Fibroblast of gingiva (primary cell): ENCODE measurements at regions not wholly inside any gene's neighbourhood (a gene's known extent, or its start where the extent isn't known, plus 50 kb on each side); places are given as distances from the start of the nearest gene placed in this dataset.

ENCODE experiments used
- DNase-seq: peaks from one replicate; pipeline ENCODE4 v3.0.0-alpha.2; 2011; ENCODE audit warnings: low read depth

GRCh38 chr2:129733041-129733440, 246.4 kb upstream of the RAB6C start:
- DNase-seq: no peak

- DNase-seq: no peak
Observed at GRCh38 chr2:129733579-129733978, 245.9 kb upstream of the RAB6C start.

- no peak for DNase-seq
Observed at GRCh38 chr2:129734343-129735034, 245.0 kb upstream of the RAB6C start.

GRCh38 chr2:129735576-129735975, 243.9 kb upstream of the RAB6C start:
- DNase-seq: no peak

GRCh38 chr2:129737660-129738527, 241.6 kb upstream of the RAB6C start:
- no peak for DNase-seq

- no peak for DNase-seq
Observed at GRCh38 chr2:129738799-129739198, 240.7 kb upstream of the RAB6C start.

- no peak for DNase-seq
Observed at GRCh38 chr2:129740504-129740903, 239.0 kb upstream of the RAB6C start.

GRCh38 chr2:129741165-129741564, 238.3 kb upstream of the RAB6C start:
- DNase-seq: no peak

GRCh38 chr2:129741623-129742022, 237.8 kb upstream of the RAB6C start:
- no peak for DNase-seq

- no peak for DNase-seq
Observed at GRCh38 chr2:129742415-129743180, 236.9 kb upstream of the RAB6C start.

- no peak for DNase-seq
Observed at GRCh38 chr2:129744141-129744540, 235.3 kb upstream of the RAB6C start.

GRCh38 chr2:129744649-129745048, 234.8 kb upstream of the RAB6C start:
- DNase-seq: no peak

- no peak for DNase-seq
Observed at GRCh38 chr2:129747500-129748125, 231.9 kb upstream of the RAB6C start.

GRCh38 chr2:129748250-129748649, 231.2 kb upstream of the RAB6C start:
- no peak for DNase-seq

- DNase-seq: no peak
Observed at GRCh38 chr2:129748653-129749052, 230.8 kb upstream of the RAB6C start.

- no peak for DNase-seq
Observed at GRCh38 chr2:129751409-129751808, 228.1 kb upstream of the RAB6C start.

- DNase-seq: no peak
Observed at GRCh38 chr2:129752176-129752575, 227.3 kb upstream of the RAB6C start.

- no peak for DNase-seq
Observed at GRCh38 chr2:129752686-129753085, 226.8 kb upstream of the RAB6C start.

GRCh38 chr2:129753261-129753660, 226.2 kb upstream of the RAB6C start:
- DNase-seq: no peak

GRCh38 chr2:129754421-129754820, 225.0 kb upstream of the RAB6C start:
- no peak for DNase-seq

- no peak for DNase-seq
Observed at GRCh38 chr2:129754831-129755230, 224.6 kb upstream of the RAB6C start.

- no peak for DNase-seq
Observed at GRCh38 chr2:129755786-129756185, 223.7 kb upstream of the RAB6C start.
